OCI-LY7 (cell line): ENCODE measurements at regions not wholly inside any gene's neighbourhood (a gene's known extent, or its start where the extent isn't known, plus 50 kb on each side); places are given as distances from the start of the nearest gene placed in this dataset.

Experiments used
- BruUV-seq: library from RNA; stranded (reverse); fragments of 400-500 nt; replicated peaks from 2 replicates; lab custom pipeline; 2021; lab: Mats Ljungman, UMichigan
- CTCF ChIA-PET: fragments of 300-600 bp; sonication (Branson Sonifier 250); formaldehyde crosslinking; loops from one replicate; lab custom pipeline; 2022; ENCODE audit warnings: antibody characterized with exemption; ENCODE audit not compliant: unreplicated experiment; lab: Charles Lee
- POLR2A ChIA-PET: fragments of 300-600 bp; sonication (Branson Sonifier 250); formaldehyde crosslinking; loops from one replicate; lab custom pipeline; 2022; ENCODE audit warnings: antibody characterized with exemption; lab: Charles Lee
- DNase-seq: peaks from one replicate; pipeline ENCODE4 v3.0.0-alpha.2; 2015; ENCODE audit warnings: low spot score
- H2AFZ ChIP-seq: fragments of 200-600 bp; sonication (generic), shearing (Covaris generic); 2 replicates; pipeline ENCODE4 v1.6.1; 2014; ENCODE audit warnings: mild to moderate bottlenecking, antibody characterized with exemption, low read length, moderate library complexity
- H3K27ac ChIP-seq: fragments of 200-600 bp; sonication (generic); 2 replicates; pipeline ENCODE4 v1.5.1; 2014; ENCODE audit warnings: mixed run types, low read depth, mild to moderate bottlenecking, moderate library complexity, low read length, inconsistent platforms; ENCODE audit not compliant: poor library complexity, severe bottlenecking
- H3K36me3 ChIP-seq: fragments of 200-600 bp; sonication (generic); 2 replicates; pipeline ENCODE4 v1.6.1; 2014; ENCODE audit warnings: mild to moderate bottlenecking, antibody characterized with exemption, low read length, moderate library complexity, mixed read lengths; ENCODE audit not compliant: insufficient read depth
- H3K4me1 ChIP-seq: fragments of 200-600 bp; sonication (generic); 2 replicates; pipeline ENCODE4 v1.5.1; 2014; ENCODE audit warnings: mild to moderate bottlenecking, low read length; ENCODE audit not compliant: insufficient read depth, poor library complexity, severe bottlenecking
- H3K4me2 ChIP-seq: fragments of 200-600 bp; sonication (generic); 2 replicates; pipeline ENCODE4 v1.6.1; 2014; ENCODE audit warnings: mild to moderate bottlenecking, low read length
- H3K4me3 ChIP-seq: fragments of 200-600 bp; sonication (generic); 2 replicates; pipeline ENCODE4 v1.5.1; 2014; ENCODE audit warnings: mild to moderate bottlenecking, low read depth, low read length; ENCODE audit not compliant: poor library complexity, severe bottlenecking
- H3K79me2 ChIP-seq: fragments of 200-600 bp; sonication (generic); 2 replicates; pipeline ENCODE4 v1.6.1; 2016; ENCODE audit warnings: low read depth, mild to moderate bottlenecking, low read length, moderate library complexity, mixed read lengths; ENCODE audit not compliant: insufficient read depth
- H3K9me2 ChIP-seq: fragments of 200-600 bp; sonication (generic); 2 replicates; pipeline ENCODE4 v1.6.1; 2016; ENCODE audit warnings: mild to moderate bottlenecking, low read length, mixed read lengths; ENCODE audit not compliant: insufficient read depth
- H3K9me3 ChIP-seq: fragments of 200-600 bp; sonication (generic); 2 replicates; pipeline ENCODE4 v1.6.1; 2014; ENCODE audit warnings: mild to moderate bottlenecking, mixed run types, low read length, mixed read lengths
- H4K20me1 ChIP-seq: fragments of 200-600 bp; sonication (generic); 2 replicates; pipeline ENCODE4 v1.6.1; 2014; ENCODE audit warnings: mild to moderate bottlenecking, antibody characterized with exemption, low read length, moderate library complexity, mixed read lengths; ENCODE audit not compliant: insufficient read depth
- CTCF ChIP-seq: fragments of 200-600 bp; sonication (generic); conservative IDR thresholded peaks from 2 replicates; pipeline ENCODE4 v1.5.1; 2014; ENCODE audit warnings: mild to moderate bottlenecking, antibody characterized with exemption, low read length, moderate library complexity, mixed read lengths
- EZH2phosphoT487 ChIP-seq: fragments of 200-600 bp; sonication (generic); IDR thresholded peaks from 2 replicates; pipeline ENCODE4 v1.6.1; 2018; ENCODE audit warnings: low read depth, borderline replicate concordance, mild to moderate bottlenecking, mixed run types, antibody characterized with exemption, low read length, moderate library complexity, mixed read lengths
- intact Hi-C: fragments of 100-400 bp; cut with micrococcal nuclease; formaldehyde crosslinking; loops from one replicate; pipeline ENCODE4 v1.10.0; 2022; ENCODE audit not compliant: unreplicated experiment

DNA sequence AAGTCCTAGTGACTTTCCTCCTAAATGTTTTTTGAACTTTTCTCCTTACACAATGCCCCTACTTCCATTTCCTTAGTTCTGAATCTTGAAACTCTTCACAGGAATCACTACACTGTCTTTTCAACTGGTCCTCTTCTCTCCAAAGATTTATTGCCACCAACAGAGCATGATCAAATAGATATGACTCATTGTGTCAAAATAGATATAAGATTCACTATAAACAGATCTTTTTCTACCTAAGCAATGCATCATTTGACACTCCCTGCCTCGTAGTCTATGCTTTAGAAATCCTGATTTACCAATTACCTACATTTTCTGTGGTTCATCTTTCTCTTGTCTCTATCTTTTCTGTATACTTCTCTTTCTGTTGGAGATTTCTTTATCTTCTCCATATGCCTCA, 789.6 kb upstream of the SLIT2 start:
- Histone ChIP-seq H3K27ac (no peak overlapping the region), H3K36me3 (no peaks in the 10 kb centered on the region), H3K4me3 (no peak overlapping the region), H3K4me2 (no peak overlapping the region), H3K9me3 (no peaks in the 10 kb centered on the region), H3K9me2 (no peaks in the 10 kb centered on the region), H3K4me1 (no peaks in the 10 kb centered on the region), H4K20me1 (no peaks in the 10 kb centered on the region), H2AFZ (no peak overlapping the region; the same call in 1 of the 2 replicates), H3K79me2 (no peaks in the 10 kb centered on the region)
- POLR2A ChIA-PET, result no interaction called here
- CTCF ChIA-PET, result no interaction called here
- no TSS peak for BruUV-seq
- TF ChIP-seq EZH2phosphoT487 (no peak), CTCF (no peak)
- no peak for DNase-seq
- intact Hi-C loops, result no loop called here

GRCh38 chr4:19455850-19456602, 795.7 kb upstream of the SLIT2 start:
- no peak overlapping the region for H3K4me2 ChIP-seq
- H3K79me2 ChIP-seq, result no peaks in the 10 kb centered on the region
- no peaks in the 10 kb centered on the region for H3K4me1 ChIP-seq
- no peak for TF ChIP-seq EZH2phosphoT487
- TF ChIP-seq CTCF, result no peak
- ChIA-PET POLR2A (interaction anchor here (0.6 kb wide), 1 partner anchor 183 kb away, joined by 3 read pairs; no protein-coding TSS in a partner anchor), CTCF (no interaction called here)
- H4K20me1 ChIP-seq, result no peaks in the 10 kb centered on the region
- no peak overlapping the region for H3K27ac ChIP-seq
- no peaks in the 10 kb centered on the region for H3K9me3 ChIP-seq
- DNase-seq, result no peak
- H3K4me3 ChIP-seq, result no peak overlapping the region
- H3K9me2 ChIP-seq, result no peaks in the 10 kb centered on the region
- BruUV-seq, result no TSS peak
- H3K36me3 ChIP-seq, result no peaks in the 10 kb centered on the region
- intact Hi-C loops, result no loop called here
- no peak overlapping the region; the same call in 1 of the 2 replicates for H2AFZ ChIP-seq

- H3K27ac ChIP-seq, result no peak overlapping the region
- no peaks in the 10 kb centered on the region for H4K20me1 ChIP-seq
- intact Hi-C loops, result no loop called here
- no TSS peak for BruUV-seq
- POLR2A ChIA-PET, result interaction anchor here (1.2 kb wide), 1 partner anchor 479 kb away, joined by 3 read pairs; no protein-coding TSS in a partner anchor
- H3K4me1 ChIP-seq, result no peaks in the 10 kb centered on the region
- no peaks in the 10 kb centered on the region for H3K9me2 ChIP-seq
- no peak overlapping the region for H2AFZ ChIP-seq
- CTCF ChIA-PET, result no interaction called here
- no peak for TF ChIP-seq CTCF
- no peak for TF ChIP-seq EZH2phosphoT487
- no peaks in the 10 kb centered on the region for H3K9me3 ChIP-seq
- H3K36me3 ChIP-seq, result no peaks in the 10 kb centered on the region
- H3K4me3 ChIP-seq, result no peak overlapping the region
- DNase-seq, result no peak
- no peak overlapping the region for H3K4me2 ChIP-seq
- H3K79me2 ChIP-seq, result no peaks in the 10 kb centered on the region
Measured at GRCh38 chr4:19455196-19455595, 796.5 kb upstream of the SLIT2 start.
